ENCODE measurements at regions not wholly inside any gene's neighbourhood (a gene's known extent, or its start where the extent isn't known, plus 50 kb on each side); places are given as distances from the start of the nearest gene placed in this dataset.
"Not testable (repeated sequence)": the region's sequence is repeated elsewhere in the genome, so short reads cannot be mapped to it uniquely, and the experiment has no call there.

- DNase-seq (ENCODE audit: low read depth), result no peak
Observed at GRCh38 chr1:95770581-95770980, 536.6 kb downstream of the RWDD3 start.

GRCh38 chr1:95778217-95778616 is 544.2 kb downstream of the RWDD3 start:
- DNase-seq (ENCODE audit: low read depth), result no peak

- DNase-seq (ENCODE audit: low read depth), result no peak
Observed at GRCh38 chr1:95780836-95781235, 546.8 kb downstream of the RWDD3 start.

- DNase-seq (ENCODE audit: low read depth), result no peak
Observed at GRCh38 chr1:95790136-95790535, 556.1 kb downstream of the RWDD3 start.

GRCh38 chr1:95793893-95794292 is 559.9 kb downstream of the RWDD3 start:
- DNase-seq (ENCODE audit: low read depth), result no peak

- DNase-seq (ENCODE audit: low read depth), result not testable (repeated sequence)
Observed at GRCh38 chr1:95797761-95798160, 563.8 kb downstream of the RWDD3 start.

- DNase-seq (ENCODE audit: low read depth), result no peak
Observed at GRCh38 chr1:95806171-95806570, 572.2 kb downstream of the RWDD3 start.

DNA sequence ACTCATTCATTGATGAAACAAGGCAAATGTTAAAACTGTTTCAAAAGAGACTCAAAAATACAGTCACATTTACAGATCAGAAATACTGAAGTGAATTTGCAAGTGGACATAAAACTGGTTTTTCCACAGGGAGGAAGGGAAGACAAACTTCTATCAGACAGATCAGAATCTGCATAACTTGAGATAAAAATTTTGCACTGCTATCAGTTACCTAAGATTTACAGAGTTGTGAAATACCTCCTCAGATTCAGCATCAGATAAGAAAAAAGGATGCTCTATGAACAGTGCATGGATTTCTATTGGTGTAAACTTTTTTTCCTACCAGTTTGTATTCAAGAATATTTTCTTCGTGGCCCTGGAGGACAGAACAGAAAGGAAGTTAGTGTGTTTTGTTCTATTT is 575.4 kb downstream of the RWDD3 start:
- no peak for DNase-seq (ENCODE audit: low read depth)

GRCh38 chr1:95815511-95815910 is 581.5 kb downstream of the RWDD3 start:
- DNase-seq (ENCODE audit: low read depth), result no peak

- no peak for DNase-seq (ENCODE audit: low read depth)
Observed at GRCh38 chr1:95829556-95829955, 595.5 kb downstream of the RWDD3 start.

DNA sequence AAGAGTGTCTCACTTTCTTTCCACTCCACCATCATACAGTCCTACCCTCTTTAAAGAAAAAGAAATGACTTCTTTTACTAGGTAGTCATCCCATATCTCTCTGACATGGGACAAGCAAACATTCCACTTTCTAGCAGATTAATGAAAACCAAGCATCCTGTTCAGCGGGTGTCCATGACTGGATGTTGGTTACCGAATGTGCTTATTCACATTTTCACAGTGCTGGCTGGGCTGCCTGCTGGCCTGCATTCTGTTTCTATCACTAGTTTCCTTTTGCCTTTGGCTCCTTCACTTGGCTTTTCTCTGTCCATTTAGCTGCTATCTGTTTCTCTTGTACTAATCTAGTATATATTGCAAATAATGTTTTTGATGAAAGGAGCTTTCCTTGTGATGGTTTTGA is 598.4 kb downstream of the RWDD3 start:
- DNase-seq (ENCODE audit: low read depth), result no peak

DNA sequence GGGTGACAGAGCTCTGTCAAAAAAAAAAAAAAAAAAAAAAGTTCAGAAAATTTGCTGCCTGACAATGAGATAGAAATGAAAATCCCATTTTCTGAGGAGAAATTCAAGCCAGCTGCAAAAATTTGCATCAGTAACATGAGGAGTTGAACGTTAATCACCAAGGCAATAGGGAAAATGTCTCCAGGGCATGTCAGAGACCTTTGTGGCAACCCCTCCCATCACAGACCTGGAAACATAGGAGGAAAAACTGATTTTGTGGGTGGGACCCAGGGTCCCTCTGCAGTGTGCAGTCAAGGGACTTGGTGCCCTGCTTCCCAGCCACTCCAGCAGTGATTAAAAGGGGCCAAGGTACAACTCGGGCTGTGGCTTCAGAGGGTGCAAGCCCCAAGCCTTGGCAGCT is 615.4 kb downstream of the RWDD3 start:
- DNase-seq (ENCODE audit: low read depth), result no peak

- no peak for DNase-seq (ENCODE audit: low read depth)
Observed at GRCh38 chr1:95850165-95850649, 616.2 kb downstream of the RWDD3 start.

- DNase-seq (ENCODE audit: low read depth), result no peak
Observed at GRCh38 chr1:95850763-95851162, 616.8 kb downstream of the RWDD3 start.

GRCh38 chr1:95852483-95853070 is 618.6 kb downstream of the RWDD3 start:
- no peak for DNase-seq (ENCODE audit: low read depth)

DNA sequence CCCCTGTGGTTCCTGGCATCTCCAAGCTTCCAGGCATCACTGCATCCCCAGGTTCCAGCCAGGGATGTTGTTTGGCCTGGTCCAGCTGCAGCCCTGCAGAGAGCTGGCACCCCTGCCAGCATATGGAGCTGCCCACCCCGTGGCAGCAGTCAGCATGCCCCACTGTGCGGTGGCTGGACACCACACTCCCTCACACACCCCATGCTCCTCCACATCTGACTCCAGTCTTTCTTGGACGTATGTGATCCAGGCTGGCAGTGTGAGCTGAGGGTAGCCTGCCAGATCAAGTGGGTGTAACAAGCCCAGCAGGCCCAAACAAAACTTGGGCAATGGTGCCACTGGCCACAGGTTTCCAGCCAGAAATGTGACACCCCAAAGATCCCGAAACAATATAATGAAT is 620.4 kb downstream of the RWDD3 start:
- no peak for DNase-seq (ENCODE audit: low read depth)

DNA sequence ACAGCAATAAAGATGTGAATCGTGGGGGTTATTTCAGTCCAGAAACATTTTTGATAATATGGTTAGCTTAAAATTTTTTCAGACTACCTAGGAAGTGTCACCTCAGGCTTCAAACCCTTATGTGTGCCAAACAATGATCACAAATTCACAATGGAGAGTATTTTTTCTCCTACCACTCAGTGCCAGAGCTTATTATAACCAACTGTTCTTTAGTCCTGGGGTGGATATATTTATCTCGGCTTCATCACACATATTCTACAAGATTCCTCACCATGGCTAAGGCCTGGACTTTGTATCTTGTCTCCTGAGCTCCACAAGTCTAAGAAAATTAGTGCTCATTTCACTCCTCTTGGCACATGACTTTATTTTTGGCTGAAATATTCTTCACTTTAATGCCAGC is 629.1 kb downstream of the RWDD3 start:
- no peak for DNase-seq (ENCODE audit: low read depth)

GRCh38 chr1:95865769-95866168 is 631.8 kb downstream of the RWDD3 start:
- no peak for DNase-seq (ENCODE audit: low read depth)

DNA sequence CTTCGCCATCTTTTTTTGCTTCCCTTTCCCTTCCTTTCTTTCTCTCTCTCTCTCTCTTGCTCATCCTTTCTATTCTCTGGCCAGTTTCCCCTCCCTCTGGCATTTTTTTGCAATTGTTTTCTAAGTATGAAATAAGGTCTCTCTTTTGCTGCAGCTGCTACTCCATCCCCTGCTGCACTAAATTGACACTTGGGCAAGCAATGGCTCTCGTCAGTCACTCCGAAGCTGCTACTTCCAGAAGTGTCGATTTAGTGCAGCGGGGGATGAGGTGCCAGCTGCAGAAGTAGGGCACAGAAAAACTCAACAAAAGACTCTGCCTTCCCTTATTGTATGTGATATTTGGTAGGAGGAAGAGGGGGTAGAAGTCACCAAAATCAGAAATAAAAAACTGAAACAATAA is 642.3 kb downstream of the RWDD3 start:
- DNase-seq (ENCODE audit: low read depth), result no peak

DNA sequence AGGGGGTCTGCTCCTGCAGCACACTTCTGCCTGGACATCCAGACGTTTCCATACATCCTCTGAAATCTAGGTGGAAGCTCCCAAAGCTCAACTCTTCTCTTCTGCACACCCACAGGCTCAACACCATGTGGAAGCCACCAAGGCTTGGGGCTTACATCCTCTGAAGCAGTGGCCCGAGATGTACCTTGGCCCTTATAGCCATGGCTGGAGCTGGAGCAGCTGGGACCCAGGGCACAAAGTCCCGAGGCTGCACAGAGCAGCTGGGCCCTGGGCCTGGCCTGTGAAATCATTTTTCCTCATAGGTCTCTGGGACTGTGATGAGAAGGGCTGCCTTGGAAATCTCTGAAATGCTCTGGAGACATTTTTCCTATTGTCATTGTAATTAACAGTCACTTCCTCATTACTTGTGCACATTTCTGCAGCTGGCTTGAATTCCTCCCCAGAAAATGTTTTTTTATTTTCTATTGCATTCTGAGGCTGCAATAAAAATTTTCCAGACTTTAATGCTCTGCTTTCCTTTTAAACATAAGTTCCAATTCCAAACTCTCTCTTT is 645.6 kb downstream of the RWDD3 start:
- DNase-seq (ENCODE audit: low read depth), result no peak

DNA sequence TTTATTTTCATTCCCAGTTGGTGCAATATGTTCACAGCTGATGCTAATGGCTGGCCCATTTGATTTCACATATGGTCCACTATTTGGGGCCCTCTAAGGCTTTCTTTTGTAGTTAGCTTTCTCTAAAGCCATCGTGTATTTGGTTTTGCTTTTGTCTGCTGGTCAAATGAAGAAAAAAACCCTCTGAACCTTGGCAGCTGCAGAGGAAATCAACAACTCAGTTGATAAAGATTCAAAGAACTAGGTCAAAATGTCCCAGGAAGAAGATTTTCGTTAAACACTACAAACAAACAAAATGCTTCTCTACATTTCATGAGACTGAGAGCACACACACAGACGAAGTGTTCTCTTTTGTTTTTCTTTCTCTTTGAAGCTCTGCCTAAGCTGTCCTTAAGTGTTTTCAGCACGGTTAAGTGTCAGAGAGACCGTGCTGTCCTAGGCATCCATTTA is 655.0 kb downstream of the RWDD3 start:
- no peak for DNase-seq (ENCODE audit: low read depth)

DNA sequence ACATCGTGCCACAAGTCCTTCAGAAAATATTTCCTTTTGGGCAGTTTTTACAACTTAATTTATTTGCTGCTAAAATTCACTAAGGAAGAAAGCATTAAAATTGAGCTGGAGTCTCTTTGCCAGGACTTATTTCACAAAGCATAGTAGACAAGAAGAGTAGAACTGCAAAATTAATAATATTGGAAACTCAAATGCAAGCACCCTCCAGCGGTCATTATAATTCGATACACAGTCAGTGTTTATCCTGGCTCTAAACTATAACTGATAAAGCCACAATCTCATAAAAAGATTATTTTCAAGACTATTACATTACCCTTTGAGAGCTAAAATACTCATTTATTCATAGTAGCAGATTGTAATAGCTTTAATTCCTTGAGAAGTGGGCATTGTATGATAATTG is 655.4 kb downstream of the RWDD3 start:
- no peak for DNase-seq (ENCODE audit: low read depth)

DNA sequence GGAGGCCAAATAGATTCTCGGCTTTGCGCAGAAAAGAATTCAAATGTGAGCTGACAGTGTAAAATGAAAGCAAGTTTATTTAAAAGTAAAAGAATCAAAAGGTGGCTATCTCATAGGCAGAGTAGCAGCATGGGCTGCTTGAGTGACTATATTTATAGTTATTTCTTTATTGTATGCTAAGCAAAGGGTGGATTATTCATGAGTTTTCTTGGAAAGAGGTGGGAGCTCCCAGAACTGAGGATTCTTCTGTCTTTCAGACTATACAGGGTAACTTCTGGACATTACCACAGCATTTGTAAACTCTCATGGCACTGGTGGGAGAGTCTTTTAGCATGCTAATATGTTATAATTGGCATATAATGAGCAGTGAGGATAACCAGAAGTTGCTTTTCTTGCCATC is 659.9 kb downstream of the RWDD3 start:
- no peak for DNase-seq (ENCODE audit: low read depth)

DNA sequence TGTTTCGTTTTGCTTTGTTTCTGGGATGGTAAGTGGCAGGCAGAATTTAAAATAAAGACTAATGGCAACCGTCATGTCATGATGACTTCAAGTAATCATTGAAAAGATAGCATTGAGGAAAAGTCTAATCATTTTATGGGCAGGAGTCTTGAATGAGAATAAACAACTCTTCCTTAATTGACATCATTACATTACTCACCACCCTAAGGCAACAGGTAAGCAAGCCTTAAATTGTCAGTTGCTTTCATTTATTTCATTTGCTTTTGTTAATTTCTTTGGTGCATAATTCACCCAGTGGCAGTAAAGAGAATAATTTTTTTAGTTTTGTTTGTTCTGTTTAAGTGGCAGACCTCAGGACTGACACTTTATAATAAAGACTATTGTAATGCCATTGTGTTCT is 669.0 kb downstream of the RWDD3 start:
- DNase-seq (ENCODE audit: low read depth), result no peak
